ENCODE measurements at regions not wholly inside any gene's neighbourhood (a gene's known extent, or its start where the extent isn't known, plus 50 kb on each side); places are given as distances from the start of the nearest gene placed in this dataset.

DNA sequence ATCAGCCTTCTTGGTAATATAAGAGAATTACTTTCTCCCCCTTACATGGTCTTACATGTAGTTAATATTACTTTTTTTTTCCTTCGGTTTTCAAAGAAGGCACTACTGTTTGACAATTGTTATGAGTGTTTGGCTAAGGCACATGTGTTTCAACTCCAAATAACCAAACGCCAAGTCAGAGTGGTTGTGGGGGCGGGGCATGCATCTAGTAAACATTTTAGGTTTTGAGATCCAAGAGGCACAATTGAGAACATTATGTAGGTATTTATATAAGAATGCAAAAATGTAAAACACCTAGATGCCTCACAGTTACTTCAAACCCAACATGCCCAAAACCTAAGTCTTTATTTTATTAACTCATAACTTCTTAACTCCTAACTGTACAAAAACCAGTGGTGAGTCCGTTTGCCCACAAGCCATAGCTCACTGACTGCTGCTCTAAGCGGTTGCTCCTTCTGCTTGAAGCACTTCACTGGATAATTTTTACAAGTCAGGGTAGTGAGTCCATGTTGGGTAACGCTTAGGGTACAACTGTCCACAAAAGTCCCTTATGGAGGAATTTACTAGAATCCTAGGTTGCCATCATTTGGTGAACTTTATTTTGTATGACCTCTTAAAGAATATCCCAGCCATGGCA lies 189.9 kb downstream of the HUNK start:
- H3K9ac ChIP-seq (ENCODE audit: low read length in 5 of 5) = no peak overlapping the region
- H3K4me1 ChIP-seq (ENCODE audit: control insufficient read depth in 5 of 5, insufficient read depth in 5 of 5, low read length in 5 of 5) = no peaks in the 10 kb centered on the region
- no peak overlapping the region for H3K27ac ChIP-seq (ENCODE audit: low read depth, low read length)
- H3K4me3 ChIP-seq (ENCODE audit: low read depth in 1 of 5, low read length in 5 of 5) = no peak overlapping the region
- no peaks in the 10 kb centered on the region for H3K9me3 ChIP-seq (ENCODE audit: control insufficient read depth in 5 of 5, low read length in 5 of 5)
- H3K27me3 ChIP-seq (ENCODE audit: control insufficient read depth in 5 of 5, insufficient read depth in 4 of 5, low read length in 5 of 5) = peaks cover 0 to 3% (median 0%) of the 10 kb centered on the region in 5 donors
- H3K36me3 ChIP-seq (ENCODE audit: control insufficient read depth in 5 of 5, insufficient read depth in 5 of 5, low read length in 5 of 5) = no peaks in the 10 kb centered on the region

DNA sequence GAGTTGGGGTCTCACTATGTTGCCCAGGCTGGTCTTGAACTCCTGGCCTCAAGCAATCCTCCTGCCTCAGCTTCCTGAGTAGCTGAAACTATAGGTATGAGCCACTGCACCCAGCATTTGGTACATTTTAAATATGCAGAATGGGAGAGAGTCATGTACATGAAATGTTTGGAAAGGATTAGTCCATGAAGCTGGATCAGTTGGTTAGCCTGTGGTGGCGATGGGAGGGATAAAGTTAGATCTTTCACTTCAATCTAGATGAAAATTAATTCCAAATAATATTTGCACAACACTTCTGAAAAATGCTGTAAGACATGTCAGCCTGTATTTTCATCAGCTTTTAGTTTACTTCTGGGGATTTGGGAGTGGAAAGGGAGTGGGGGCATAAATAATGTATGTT lies 188.9 kb downstream of the HUNK start:
- Histone ChIP-seq H3K27ac (ENCODE audit: low read depth, low read length) (no peak overlapping the region), H3K4me1 (ENCODE audit: control insufficient read depth in 5 of 5, insufficient read depth in 5 of 5, low read length in 5 of 5) (no peaks in the 10 kb centered on the region), H3K4me3 (ENCODE audit: low read depth in 1 of 5, low read length in 5 of 5) (no peak overlapping the region), H3K9ac (ENCODE audit: low read length in 5 of 5) (no peak overlapping the region), H3K9me3 (ENCODE audit: control insufficient read depth in 5 of 5, low read length in 5 of 5) (no peaks in the 10 kb centered on the region), H3K36me3 (ENCODE audit: control insufficient read depth in 5 of 5, insufficient read depth in 5 of 5, low read length in 5 of 5) (no peaks in the 10 kb centered on the region), H3K27me3 (ENCODE audit: control insufficient read depth in 5 of 5, insufficient read depth in 4 of 5, low read length in 5 of 5) (peaks cover 0 to 2% (median 0%) of the 10 kb centered on the region in 5 donors)

DNA sequence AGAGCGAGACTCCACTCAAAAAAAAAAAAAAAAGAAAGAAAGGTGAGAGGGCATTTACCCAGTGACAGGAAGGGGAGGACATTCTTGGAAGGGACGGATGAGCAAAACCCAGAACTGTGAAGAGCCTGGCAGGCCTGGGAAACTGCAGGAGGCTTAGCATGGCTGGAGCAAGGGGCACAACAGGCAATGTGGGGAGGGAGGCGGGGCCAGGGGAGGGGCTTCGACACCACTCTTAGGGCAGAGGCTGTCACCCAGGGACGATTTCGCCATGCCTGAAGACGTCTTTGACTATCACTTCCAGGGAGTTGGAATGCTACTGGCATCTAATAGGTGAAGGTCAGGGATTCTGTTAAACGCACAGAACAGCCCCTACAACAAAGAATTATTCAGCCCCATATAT lies 184.0 kb downstream of the HUNK start:
- no peaks in the 10 kb centered on the region for H3K36me3 ChIP-seq (ENCODE audit: control insufficient read depth in 5 of 5, insufficient read depth in 5 of 5, low read length in 5 of 5)
- no peaks in the 10 kb centered on the region for H3K4me1 ChIP-seq (ENCODE audit: control insufficient read depth in 5 of 5, insufficient read depth in 5 of 5, low read length in 5 of 5)
- H3K9me3 ChIP-seq (ENCODE audit: control insufficient read depth in 5 of 5, low read length in 5 of 5) = peaks cover 2 to 10% (median 8%) of the 10 kb centered on the region in 5 donors
- H3K4me3 ChIP-seq (ENCODE audit: low read depth in 1 of 5, low read length in 5 of 5) = no peak overlapping the region
- no peak overlapping the region for H3K9ac ChIP-seq (ENCODE audit: low read length in 5 of 5)
- peaks cover 0 to 3% (median 0%) of the 10 kb centered on the region in 5 donors for H3K27me3 ChIP-seq (ENCODE audit: control insufficient read depth in 5 of 5, insufficient read depth in 4 of 5, low read length in 5 of 5)
- H3K27ac ChIP-seq (ENCODE audit: low read depth, low read length) = no peak overlapping the region

DNA sequence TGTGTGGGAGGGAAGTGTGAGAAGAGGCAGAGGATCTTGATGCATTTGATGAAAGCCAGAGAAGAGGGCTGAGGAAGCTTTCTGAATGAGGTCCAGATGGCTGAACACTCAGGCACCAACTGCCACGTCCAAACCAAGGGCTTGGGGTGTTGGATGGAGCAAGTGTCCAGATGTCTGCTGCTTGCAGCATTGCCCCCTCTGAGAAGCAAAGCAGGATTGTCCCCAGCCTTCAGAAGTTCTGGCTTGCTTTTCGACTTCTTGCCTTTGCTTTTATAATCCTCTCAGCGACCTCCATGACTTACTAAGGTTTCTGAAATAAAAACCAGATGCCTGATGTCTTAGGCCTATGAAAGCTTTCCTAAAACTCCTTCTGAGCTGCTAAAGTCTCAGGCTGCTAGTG lies 182.5 kb downstream of the HUNK start:
- no peaks in the 10 kb centered on the region for H3K36me3 ChIP-seq (ENCODE audit: control insufficient read depth in 5 of 5, insufficient read depth in 5 of 5, low read length in 5 of 5)
- H3K4me3 ChIP-seq (ENCODE audit: low read depth in 1 of 5, low read length in 5 of 5) = no peak overlapping the region
- H3K4me1 ChIP-seq (ENCODE audit: control insufficient read depth in 5 of 5, insufficient read depth in 5 of 5, low read length in 5 of 5) = no peaks in the 10 kb centered on the region
- H3K27me3 ChIP-seq (ENCODE audit: control insufficient read depth in 5 of 5, insufficient read depth in 4 of 5, low read length in 5 of 5) = peaks cover 0 to 3% (median 0%) of the 10 kb centered on the region in 5 donors
- H3K9me3 ChIP-seq (ENCODE audit: control insufficient read depth in 5 of 5, low read length in 5 of 5) = peaks cover 2 to 19% (median 18%) of the 10 kb centered on the region in 5 donors
- no peak overlapping the region for H3K27ac ChIP-seq (ENCODE audit: low read depth, low read length)
- H3K9ac ChIP-seq (ENCODE audit: low read length in 5 of 5) = no peak overlapping the region
